NCI-H345 (cell line): ENCODE measurements at regions not wholly inside any gene's neighbourhood (a gene's known extent, or its start where the extent isn't known, plus 50 kb on each side); places are given as distances from the start of the nearest gene placed in this dataset.
"Not testable (repeated sequence)": the region's sequence is repeated elsewhere in the genome, so short reads cannot be mapped to it uniquely, and the experiment has no call there.

Experiments used
- DNase-seq: peaks from one replicate; lab custom pipeline; 2025; lab: John Stamatoyannopoulos, UW

GRCh38 chr17:64785011-64785421 lies 122.9 kb upstream of the SMURF2 start:
- DNase-seq = no peak

- no peak for DNase-seq
Observed at GRCh38 chr17:64784353-64785010, 122.4 kb upstream of the SMURF2 start.

- no peak for DNase-seq
Observed at GRCh38 chr17:64783556-64784352, 121.6 kb upstream of the SMURF2 start.

DNA sequence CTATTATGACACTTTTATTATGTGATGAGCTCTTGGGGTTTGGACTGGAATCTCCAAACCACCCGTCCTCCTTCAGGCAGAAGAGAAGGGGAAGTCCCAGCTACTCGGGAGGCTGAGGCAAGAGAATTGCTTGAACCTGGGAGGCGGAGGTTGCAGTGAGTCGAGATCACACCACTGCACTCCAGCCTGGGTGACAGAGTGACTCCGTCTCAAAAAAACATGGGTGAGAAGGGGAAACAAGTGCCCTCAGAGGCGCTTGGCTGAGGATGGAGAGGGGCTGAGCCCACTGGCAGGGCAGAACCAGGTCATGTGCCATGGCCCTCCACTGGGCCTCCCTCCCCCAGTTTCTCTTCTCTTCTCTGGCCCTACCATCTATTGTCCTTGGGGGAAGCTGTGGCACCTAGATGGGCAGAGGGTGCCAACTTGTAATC lies 120.9 kb upstream of the SMURF2 start:
- no peak for DNase-seq

GRCh38 chr17:64781810-64782555 lies 119.9 kb upstream of the SMURF2 start:
- no peak for DNase-seq

DNA sequence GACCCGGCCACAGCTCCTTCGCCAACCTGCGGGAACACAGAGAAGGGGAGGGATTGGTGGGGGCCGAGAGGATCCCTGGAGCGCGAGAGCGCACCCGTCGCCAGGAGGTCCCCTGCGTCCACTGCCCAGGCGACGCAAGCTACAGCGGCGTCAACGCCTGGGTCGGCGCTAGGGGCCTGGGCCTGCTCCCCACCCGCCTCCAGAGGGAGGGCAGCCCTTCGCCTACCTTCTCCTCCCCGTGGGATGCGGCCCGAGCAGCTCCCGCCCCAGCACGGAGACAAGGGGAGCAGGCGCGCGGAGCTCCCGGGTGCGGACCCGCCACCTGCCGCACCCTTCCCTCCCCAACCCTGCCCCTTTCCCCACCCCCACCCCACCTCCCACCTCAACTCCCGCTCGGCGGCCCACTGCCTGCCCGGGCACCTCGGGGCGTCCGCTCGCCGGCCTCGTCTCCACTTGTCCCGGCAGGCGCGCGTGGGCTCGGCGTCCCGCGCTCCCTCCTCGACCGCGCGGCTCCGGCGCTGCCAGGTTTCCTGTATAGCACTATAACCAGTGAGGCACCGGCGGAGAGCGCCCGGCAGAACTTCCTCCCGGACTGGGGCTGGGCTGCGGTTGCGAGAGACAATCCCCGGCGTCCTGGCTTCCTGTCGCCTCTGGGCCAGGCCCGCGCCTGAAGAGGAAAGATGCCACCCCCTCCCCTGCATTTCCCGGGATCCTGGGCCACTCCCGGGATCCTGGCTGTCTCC lies 119.1 kb upstream of the SMURF2 start:
- DNase-seq = no peak

- no peak for DNase-seq
Observed at GRCh38 chr17:64780096-64781013, 118.2 kb upstream of the SMURF2 start.

GRCh38 chr17:64779376-64780095 lies 117.4 kb upstream of the SMURF2 start:
- no peak for DNase-seq

GRCh38 chr17:64779098-64779375 lies 116.9 kb upstream of the SMURF2 start:
- DNase-seq = not testable (repeated sequence)

GRCh38 chr17:64778240-64779097 lies 116.4 kb upstream of the SMURF2 start:
- peak; percentile 56 for DNase-seq

- DNase-seq = peak; percentile 56
Observed at GRCh38 chr17:64777415-64778239, 115.5 kb upstream of the SMURF2 start.

DNA sequence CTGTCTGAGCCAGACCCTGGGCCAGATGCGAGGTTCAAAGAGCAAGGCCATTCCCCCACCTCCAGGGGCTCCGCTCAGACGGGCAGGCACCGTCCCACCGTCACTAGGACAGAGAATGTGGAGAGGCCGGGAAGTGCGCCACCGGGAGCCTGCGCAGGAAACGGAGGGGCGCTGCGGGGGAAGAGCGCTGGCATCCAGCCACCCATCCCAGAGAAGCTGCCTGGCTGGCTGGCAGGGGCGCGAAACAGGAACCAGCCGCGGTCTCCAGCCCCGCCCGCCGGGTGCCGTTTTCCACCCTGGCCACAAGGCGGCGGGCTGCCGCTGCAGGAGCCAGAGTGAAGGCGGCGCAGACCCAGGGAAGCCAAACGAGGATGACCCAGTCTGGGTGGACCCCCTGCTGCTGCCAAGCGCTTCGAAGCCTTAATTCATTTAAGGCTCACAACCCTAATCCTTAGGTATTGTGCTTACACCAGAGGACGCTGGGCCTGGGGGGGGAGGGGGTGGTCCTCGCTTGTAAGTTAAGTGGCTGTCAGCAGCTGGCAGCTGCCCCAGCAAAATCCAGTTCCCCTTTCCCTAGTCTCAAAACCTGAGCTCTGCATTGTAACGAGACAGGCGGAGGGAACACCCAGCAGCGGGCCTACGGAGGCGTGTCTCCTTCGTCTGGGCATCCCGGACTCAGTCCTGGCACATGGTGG lies 114.8 kb upstream of the SMURF2 start:
- DNase-seq = peak; percentile 88

GRCh38 chr17:64775701-64776570 lies 113.8 kb upstream of the SMURF2 start:
- no peak for DNase-seq

- no peak for DNase-seq
Observed at GRCh38 chr17:64774888-64775540, 112.9 kb upstream of the SMURF2 start.

DNA sequence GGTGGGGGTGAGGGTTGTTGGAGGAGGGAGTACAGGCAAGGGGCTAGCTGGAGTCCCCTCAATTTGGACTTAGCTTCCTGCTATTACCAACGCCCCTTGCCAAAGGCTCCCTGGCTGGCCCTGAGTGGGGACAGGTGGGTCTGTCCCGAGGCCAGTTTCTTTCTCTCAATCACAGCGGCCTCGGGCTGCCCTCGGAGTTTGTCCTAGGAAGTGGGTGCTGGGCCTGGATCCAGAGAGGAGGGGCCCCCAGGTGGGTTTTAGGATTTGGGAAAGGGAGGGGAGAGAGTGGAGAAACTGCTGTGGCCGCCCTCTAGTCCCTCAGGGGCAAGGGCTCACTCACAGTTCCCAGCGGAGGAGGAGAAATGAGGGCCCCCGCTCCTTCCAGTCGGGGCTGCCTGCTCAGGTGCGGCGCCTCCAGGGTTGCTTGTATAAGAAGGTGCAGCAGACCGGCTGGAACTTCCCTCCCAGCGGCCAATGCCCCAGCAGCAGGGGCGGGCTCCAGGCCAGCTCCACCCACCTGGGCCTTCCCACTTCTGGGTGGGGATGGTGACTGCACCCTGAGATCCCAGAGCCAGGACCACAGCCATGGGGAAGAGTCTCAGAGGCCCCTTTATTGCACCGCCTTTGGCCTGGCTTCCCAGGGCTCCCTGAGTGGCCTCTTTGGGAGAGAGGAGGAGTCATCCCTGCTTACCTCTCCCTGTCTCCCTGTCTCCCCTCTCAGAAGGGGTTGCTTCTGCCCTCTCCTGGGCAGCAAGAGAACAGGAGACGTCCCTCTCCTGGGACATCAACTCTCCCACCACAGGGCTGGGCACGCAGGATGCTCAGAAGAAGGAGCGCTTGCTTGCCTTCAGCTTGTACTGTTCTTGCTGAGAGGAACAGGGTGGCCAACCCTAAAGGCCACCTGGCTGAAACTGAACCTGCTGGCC lies 112.0 kb upstream of the SMURF2 start:
- peak; percentile 19 for DNase-seq
